SIG-M5 treated with dmso at 0.1 percent for 504 hours (cell line): ENCODE measurements at regions not wholly inside any gene's neighbourhood (a gene's known extent, or its start where the extent isn't known, plus 50 kb on each side); places are given as distances from the start of the nearest gene placed in this dataset.
A peak's percentile ranks its signal among the peaks of the same experiment; 100 is the strongest.
"Not testable (repeated sequence)": the region's sequence is repeated elsewhere in the genome, so short reads cannot be mapped to it uniquely, and the experiment has no call there.

Experiments
- DNase-seq: peaks from one replicate; lab custom pipeline; 2025; ENCODE audit not compliant: unreplicated experiment; lab: John Stamatoyannopoulos, UW

DNA sequence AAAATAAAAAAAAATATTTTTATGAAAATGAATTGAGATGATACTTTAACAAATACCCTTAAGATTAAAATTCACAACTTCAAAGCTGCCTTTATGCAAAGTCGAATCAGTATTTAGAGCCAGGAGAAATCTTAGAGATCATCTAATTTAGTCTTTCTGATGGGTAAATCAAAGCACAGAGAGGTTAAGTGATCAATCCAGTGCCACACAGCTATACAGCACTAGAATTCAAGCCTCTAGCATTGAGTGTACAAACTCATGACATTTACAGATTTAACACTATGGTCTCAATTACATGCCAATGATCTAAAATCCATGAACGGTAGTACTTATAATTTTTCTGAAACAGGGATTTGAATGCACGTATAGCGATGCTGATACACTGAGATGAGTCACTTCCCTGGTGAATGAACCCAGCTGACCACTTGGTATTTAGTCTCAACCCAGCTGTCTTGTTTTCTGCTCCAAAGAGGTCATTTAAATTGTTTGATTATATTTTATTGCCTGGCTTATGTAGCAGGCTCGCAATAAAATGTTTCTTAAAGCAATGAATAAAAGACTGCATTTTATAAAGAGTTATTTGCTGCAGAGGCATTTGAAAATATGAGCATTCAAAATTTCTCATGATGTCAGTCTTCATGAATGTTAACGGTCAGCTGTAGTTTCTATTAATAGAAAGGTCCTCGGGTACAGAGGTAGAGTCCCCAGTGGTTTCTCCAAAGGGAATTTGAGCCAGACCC is 152.4 kb upstream of the PRICKLE1 start:
- no peak for DNase-seq

DNA sequence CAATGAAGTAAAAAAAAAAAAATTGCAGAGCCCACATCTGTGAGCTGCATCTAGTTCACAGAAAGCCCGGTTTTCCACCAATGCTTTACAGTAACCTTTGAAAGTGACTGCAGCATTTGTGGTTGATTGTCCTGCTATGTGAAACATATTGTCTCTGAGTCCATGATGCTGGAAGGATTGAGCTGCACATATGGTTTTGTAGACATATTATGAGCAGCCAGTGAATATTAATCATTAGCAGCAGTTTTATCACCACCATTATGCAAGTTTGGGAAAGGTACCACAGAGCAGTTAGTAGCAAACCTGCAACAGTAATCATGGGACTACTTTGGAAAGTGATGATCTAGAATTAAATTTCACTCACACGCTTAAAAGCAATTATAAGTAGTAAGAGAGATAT is 151.5 kb upstream of the PRICKLE1 start:
- DNase-seq = no peak

DNA sequence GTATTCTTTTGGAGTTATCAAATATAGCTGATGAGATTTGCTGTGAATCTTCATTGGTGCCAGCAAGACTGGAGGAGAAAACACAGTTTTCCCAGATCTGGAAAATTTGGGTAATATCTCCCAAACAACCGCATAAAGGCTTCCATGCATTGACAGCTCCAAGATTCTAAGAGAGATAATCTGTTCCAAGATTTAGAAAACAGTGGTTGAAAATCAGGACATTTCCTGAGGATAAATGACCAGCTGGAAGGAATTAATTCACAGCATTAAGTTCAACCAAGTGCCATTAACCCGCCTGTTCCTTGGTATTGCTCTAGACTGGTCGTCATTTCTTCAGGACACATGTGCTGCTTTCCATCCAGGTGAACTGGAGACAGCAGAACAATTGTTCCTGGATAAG is 147.9 kb upstream of the PRICKLE1 start:
- DNase-seq = no peak

DNA sequence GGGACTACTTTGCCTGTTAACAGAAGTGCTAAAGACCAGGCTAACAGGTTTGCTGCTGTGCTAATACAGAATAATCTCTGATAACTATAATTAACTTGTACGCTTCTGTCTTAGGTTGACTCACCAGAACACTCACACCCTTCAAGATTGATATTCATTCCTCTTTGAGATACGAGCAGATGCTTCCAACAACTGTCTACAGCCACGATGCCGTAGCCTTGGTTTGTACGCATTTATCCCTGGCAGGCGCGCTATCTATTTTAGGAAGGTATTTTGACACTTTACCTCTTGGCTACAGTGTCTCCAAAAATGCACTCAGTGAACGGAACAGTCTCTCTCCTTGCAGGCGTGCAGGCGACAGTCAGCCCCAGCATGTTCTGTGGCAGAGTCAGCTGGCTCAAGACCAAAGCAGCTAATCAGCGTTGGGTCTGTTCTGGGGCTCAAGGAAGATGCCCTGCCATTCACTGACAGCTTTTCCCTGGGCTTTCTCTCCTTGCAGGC is 146.4 kb upstream of the PRICKLE1 start:
- no peak for DNase-seq

DNA sequence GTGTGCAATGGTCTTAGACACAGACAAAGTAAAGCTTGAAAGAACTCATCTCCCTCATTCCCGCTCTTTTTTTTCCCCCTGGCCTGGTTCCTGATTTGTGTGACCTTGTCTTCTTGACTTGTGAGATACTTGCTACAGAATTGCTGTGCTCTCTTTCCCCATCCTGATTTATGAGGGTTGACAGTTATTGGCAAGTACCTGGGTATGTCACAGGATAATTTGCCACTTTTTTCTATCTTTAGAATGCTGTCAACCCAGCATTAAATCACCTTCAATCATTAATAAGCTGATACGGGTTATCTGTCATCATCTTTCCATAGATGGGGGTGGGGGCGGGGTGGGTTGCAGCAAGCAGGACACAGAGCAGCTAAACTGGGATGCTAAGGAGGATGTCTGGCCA is 144.4 kb upstream of the PRICKLE1 start:
- no peak for DNase-seq

DNA sequence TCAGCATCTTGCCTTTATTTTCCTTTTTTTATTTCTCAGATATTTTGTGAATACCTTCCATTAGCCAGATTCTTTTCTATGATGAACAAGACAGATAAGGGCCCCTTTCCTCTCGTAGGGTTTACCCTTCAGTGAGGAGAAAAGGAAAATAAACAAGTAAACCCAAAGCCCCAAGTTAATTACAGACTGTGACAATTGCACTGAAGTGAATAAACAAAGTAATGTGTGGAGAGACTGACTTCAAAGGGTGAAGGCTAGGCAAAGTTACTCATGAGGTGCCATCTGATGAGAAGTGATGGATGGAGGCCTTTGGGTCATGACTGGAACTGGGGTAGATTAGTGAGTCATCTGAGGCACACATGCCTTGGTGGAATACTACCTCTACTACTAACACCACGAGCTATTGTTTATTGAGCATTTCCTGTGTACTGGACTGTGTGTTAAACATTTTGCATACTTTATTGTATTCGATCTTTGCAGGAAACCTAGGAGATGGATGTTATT is 143.4 kb upstream of the PRICKLE1 start:
- no peak for DNase-seq

DNA sequence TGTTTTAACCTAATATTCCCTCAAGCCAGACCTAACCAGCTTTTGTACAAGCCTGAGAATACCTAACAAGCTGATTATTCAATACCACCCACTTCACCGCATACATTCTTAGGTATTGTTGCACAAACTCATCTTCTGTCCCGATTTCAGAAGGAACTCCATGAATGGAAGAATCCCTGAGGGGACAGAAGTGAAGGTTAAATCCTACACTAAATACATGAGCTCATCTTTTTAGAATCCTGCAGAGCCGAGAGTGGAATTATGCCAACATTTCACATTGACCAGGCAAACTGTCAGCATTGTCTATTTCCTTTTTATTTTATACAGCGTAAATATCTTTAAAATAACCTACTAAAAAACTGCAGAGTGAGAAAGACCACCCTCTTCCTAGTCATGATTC is 140.7 kb upstream of the PRICKLE1 start:
- no peak for DNase-seq

DNA sequence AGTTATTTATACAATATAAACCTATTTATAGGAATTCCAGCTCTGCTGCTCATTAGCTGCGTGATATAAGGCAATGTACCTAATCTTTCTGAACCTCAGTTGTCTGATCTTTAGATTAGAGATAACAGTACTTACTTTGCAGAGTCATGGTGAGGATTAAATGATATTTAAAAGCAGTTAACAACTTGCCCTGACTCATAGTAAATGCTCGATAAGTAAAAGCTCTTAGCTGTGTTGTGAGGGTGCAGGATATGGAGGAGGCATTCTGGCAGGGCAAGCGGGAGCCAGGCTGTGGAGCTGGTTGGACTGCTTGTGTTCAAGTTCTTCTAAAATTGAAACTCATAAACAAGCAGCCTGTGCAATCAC is 140.0 kb upstream of the PRICKLE1 start:
- DNase-seq = no peak

DNA sequence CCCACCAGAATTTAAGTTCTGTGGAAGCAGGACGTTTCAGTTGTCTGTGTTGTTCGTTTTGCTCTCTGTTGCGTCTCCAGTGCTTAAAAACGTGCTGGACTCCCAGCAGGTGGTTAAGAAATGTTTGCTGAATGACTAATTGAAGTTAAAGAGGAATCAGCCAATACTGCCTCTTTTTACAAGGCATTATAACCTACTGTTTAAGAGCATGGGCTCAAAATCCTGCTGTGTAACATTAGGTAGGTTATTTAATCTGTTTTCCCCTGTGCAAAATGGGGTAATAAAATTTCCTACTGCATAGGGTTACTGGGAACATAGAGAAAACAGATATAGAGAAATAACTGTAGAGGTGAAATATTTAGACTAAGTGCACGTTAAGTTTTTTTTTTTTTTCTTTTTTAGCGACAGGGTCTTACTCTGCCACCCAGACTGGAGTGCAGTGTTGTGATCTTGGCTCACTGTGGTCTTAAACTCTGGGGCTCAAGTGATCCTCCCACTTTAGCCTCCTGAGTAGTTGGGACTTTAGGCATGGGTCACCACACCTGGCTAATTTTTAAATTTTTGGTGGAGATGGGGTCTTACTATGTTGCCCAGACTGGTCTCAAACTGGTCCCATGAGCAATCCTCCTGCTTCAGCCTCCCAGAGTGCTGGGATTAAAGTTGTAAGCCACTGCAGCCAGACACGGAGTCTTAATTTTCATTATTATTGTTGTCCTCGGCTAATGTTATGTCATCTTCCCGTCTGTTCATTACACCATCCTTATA is 139.4 kb upstream of the PRICKLE1 start:
- no peak for DNase-seq

DNA sequence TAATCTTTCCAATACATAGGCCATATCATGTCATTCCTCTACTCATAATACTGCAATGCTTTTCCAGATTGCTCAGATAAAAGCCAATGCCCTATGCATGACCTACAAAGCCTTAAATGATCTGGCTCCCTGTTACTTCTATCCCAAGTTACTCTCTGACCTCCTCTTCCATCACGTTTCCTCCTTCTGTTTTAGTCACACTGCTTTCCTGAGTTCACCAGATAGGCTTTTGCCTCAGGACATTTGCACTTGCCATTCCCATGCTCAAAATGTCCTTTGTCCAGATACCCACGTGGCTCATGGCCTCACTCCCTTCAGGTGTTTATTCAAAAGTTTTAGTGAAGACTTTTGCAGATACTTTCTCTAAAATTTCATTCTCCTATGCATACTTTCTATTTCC is 138.7 kb upstream of the PRICKLE1 start:
- no peak for DNase-seq

DNA sequence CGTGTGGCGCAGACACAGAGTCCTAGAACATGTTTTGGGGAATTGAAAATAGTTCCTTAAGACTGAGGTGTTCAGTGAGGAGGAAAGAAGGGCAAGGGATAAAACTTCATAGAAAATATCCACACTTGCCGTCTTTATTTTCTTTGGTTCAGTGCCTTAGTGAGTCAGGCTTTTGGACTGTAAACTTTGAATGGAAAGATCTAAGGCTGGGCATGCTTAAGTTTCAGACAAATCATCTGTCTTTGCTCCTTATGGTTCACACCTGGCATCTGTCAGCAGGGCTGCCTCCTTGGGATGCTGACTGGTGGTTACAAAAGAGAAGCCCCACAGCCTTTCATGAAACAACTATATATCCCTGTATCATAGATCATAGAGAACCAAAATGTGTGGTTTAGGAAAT is 136.3 kb upstream of the PRICKLE1 start:
- no peak for DNase-seq

DNA sequence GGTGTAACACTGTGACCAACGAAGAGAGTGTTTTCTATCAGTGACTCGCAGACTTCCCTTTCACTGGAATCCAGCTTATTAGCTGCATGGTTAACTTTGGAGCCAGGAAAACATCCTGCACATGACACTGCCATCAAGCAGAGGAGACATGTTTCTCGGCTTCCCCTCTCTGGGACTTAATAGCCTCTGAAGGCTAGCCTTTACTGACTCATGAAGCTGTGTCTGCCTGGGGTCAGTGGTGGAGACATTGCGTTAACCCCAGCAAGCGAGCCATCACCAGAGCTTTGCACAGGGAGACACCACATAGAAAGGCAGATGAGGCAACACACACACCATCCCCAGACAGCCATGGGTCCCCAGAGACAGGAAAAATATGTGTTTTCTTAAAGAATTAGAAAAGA is 126.9 kb upstream of the PRICKLE1 start:
- DNase-seq = peak; percentile 51

DNA sequence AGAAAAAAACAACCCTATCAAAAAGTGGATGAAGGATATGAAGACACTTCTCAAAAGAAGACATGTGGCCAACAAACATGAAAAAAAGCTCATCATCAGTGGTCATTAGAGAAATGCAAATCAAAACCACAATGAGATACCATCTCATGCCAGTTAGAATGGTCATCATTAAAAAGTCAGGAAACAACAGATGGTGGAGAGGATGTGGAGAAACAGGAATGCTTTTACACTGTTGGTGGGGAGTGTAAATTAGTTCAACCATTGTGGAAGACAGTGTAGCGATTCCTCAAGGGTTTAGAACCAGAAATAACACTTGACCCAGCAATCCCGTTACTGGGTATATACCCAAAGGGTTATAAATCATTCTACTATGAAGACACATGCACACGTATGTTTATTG is 124.0 kb upstream of the PRICKLE1 start:
- DNase-seq = not testable (repeated sequence)

DNA sequence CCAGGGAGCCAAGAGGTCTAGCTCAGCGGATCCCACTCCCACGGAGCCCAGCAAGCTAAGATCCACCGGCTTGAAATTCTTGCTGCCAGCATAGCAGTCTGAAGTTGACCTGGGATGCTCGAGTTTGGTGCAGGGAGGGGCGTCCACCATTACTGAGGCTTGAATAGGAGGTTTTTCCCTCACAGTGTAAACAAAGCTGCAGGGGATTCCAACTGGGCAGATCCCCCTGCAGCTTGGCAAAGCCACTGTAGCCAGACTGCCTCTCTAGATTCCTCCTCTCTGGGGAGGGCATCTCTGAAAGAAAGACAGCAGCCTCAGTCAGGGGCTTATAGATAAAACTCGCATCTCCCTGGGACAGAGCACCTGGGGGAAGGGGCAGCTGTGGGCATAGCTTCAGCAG is 118.8 kb upstream of the PRICKLE1 start:
- not testable (repeated sequence) for DNase-seq

DNA sequence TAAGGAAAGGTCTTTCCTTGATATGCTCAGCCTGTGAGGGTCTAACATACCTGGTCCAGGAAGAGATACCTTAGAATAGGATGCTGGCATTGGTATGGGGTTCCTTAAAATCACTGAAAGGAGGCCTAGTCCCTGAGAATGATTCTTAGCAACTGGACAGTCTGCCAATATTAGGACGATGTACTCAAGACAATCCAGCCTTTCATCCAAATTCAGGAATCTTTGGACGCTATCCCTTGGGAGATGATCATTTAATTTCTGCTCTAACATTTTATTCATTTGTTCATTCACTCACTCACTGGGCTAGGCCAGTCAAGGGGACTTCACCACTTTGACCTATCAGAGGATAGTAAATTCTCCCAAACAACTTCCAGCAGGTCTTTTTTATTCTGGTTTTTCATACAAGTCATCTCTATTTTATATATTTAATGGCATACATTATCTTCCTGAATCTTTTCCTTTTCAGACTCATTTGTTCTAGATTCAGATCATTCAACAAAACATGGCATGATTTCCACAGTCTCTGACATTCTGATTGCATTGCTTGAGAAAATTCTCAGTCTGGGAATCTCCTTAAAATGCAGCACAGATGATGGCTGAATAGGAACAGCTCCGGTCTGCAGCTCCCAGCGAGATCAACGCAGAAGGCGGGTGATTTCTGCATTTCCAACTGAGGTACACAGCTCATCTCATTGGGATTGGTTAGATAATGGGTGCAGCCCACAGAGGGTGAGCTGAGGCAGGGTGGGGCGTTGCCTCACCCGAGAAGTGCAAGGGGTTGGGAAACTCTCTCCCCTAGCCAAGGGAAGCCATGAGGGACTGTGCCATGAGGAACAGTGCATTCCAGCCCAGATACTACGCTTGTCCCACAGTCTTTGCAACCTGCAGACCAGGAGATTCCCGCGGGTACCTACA is 118.0 kb upstream of the PRICKLE1 start:
- DNase-seq = no peak

DNA sequence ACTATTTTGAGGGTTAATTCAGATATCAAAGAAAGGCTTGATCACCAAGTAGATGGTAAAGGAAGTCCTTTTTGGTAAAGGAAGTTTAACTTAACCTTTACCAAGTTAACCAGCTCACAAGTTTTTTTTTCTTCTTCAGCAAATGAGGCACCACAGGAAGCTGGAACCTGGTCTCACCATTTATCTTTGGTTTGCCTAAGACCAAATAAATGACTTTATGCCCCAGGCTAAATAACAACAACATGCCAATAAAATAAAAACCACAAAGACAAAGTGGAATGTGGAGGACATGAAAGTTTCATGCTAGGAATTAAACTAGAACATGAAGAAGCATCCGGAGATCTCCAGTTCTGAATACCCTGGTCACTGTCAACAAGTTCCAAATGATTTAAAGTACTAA is 116.8 kb upstream of the PRICKLE1 start:
- DNase-seq = no peak

DNA sequence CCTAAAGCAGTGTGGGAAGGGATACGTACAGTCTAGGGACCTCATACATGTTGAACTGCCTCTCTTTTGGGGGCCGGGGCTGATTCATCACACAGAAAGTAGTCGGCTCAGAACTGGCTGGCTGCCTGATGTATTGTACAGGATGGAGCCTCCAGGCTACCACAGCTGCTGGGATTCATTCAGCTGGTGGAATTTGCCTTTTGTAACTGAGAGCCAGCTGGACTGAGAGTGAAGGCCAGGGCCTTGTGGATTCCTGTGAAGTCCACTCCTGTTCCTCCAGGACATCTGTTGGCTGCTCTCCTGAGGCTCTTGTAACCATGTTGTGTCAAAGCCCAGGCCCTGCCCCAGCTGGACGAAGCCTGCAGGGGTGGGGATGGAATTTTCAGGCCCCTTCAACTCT is 116.3 kb upstream of the PRICKLE1 start:
- DNase-seq = no peak

DNA sequence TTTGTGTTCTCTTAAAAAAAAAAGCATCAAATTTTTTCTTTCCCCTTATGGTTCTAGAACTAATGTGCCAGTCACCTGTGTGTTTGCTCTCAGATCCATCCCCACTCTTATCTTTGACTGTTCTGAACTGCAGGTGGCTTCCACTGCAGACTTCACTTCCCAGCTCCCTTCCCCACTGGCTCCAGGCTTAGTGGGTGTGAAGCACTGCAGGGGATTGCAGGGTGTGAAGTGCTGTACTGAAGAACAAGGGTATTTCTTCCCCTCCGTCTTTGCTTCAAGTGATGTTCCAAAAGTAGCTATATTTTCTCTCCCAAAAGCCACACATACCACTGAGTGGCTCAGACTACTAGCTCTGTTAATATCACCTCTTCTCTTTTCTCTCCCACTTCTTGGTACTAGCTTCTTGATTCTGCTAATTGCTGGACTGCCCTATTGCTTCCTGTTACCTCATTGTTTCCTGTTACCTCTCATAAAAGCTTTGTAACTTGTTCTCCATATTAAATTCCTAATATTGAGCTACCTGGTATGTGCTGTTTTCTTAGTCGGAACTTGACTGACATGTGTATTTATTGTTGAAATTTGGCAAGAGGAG is 115.4 kb upstream of the PRICKLE1 start:
- DNase-seq = peak; percentile 45

DNA sequence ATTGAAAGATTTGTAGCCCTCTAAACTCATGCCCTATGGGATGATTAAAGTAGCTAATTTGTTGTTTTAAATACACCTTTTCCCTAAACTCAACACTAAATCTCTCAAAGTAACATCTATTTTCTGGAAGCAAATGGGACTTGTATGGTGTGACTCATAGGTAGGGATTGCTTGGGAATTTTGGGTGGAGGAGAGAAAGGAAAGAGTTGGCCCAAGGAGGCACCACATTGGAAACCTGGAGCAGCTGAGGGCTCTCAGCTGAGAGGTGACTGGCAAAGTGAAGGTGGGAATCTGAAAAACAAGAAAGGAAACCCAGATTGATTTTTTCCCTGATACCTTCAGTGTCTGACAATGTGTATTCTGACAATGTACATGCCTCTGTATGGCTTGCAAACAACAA is 114.8 kb upstream of the PRICKLE1 start:
- no peak for DNase-seq

DNA sequence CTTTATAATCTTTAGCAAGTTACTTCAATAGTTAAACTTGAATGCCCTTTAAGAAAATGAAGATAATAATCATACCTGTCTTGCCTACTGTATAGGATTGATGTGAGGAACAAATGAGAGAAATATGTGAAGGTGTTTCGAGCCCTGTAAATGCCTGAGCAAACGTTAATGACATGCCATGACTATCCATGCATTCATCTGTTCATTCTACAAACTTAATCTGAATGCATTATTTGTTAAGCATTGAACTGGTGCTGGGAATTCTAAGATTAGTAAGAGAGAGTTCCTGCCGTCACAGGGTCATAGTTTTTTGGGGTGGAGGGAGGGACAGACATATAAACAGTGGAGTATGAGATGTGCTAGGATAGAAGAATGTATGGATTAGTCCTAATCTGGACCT is 111.5 kb upstream of the PRICKLE1 start:
- DNase-seq = no peak

DNA sequence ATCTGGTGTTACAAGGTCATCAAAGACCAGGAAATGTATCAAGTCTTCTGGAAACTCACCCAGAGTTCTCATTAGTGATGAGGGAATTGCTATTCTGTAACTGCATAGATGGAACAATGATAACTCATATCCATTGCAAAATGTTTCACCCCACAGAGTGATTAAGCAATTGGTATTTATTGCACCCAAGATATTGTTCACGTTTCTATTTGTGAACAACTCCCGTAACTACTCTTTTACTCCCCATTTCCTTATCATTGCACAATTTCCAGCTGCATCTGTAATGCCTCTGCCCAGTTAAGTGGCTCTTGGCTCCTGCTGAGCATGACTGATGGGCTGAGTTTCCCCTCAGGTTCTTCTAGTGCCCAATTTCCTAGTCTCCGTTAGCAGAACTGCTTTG is 108.7 kb upstream of the PRICKLE1 start:
- peak; percentile 99 for DNase-seq
